Muscle of back (tissue), 3 donors: ENCODE measurements at regions not wholly inside any gene's neighbourhood (a gene's known extent, or its start where the extent isn't known, plus 50 kb on each side); places are given as distances from the start of the nearest gene placed in this dataset.
"Not testable (repeated sequence)": the region's sequence is repeated elsewhere in the genome, so short reads cannot be mapped to it uniquely, and the experiment has no call there.

ENCODE experiments used
- DNase-seq, 3 donors: peaks; one replicate each; pipeline versions ENCODE4 v3.0.0 to v3.0.0-alpha.2; 2013

DNA sequence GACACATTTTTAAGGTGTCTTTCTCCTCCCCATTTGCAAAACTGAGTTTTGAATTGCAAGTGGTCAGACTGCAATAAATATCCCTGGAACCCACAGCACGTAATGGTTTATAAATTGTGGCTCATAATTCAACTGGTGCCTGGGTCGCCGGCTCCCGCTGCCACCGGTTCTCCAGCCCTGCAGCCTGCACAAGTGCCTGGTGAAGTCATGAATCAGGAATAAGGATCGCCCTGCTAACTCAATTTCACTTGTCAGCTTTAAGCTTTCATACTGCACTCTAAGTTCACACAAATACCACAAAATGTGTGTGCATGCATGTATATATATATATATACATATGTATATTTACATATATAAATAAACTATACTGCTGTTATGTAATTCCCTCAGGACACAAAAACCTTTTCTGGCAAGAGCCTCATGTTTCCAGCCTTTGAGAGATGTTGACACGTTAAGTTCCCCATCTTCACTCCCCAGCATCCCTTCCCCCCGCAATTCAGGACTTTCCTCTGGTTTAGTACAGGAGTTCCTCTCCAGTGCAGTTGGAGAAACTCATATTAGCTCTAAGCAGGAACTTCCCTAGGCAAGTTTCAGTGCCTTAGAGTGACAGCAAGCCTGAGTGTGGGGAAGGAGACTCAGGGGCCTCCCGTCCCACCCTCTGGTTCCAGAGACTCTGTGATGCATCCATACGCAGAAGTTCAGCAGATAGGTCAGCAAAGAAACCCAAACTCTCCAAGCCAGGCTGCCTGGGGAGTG, 129.2 kb upstream of the UNC5B start:
- no peak for DNase-seq

DNA sequence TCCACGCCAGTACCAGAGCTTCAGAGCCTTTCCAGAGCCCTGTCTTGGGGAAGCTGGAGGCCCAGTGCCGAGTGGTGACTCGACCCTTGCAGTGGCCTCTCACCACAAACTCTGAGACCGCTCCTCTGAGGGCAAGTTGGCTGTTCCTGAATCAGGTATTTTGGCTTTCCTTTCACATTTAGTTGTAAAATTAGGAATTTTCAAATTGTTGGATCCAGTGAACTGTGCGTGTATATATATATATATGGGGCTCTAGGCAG, 128.7 kb upstream of the UNC5B start:
- DNase-seq: no peak

DNA sequence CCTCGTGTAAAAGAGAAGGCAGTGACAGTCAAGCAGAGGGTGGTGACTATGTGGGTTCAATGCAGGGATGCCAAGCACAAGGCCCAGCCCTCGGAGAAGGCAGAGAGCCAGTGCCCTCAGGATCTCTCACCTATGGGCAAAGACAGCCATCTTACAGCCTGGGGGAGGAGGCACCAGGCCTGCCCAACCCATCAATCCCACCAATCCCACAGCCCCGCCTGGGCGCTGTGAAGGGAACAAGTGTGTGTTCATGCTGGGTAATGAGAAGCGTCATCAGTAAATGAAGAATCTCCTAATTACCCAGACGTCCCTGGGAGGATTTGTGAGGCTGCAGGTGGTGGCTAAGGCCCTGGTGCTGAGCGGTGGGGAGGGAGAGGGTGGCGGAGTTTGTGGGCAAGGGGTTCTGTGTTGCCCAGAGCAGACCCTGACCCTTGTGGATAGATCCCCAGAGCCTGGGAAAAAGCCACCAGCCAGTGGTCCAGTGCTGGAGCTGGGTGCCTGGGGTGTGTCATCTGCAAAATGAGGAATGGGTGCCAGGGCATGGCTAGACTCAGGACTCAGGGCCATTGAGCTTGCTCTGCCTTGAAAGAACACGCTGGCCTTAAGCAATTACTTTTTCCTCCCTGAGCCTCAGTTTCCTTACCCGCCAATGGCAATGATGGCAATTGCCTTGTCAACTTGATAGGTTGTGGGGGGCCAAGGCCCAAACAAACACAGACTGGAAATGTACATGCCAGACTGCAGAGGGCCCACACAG, 128.1 kb upstream of the UNC5B start:
- DNase-seq: no peak

- DNase-seq: no peak
Measured at GRCh38 chr10:71084818-71085126, 127.6 kb upstream of the UNC5B start.

GRCh38 chr10:71085689-71086438, 126.5 kb upstream of the UNC5B start:
- DNase-seq: no peak

DNA sequence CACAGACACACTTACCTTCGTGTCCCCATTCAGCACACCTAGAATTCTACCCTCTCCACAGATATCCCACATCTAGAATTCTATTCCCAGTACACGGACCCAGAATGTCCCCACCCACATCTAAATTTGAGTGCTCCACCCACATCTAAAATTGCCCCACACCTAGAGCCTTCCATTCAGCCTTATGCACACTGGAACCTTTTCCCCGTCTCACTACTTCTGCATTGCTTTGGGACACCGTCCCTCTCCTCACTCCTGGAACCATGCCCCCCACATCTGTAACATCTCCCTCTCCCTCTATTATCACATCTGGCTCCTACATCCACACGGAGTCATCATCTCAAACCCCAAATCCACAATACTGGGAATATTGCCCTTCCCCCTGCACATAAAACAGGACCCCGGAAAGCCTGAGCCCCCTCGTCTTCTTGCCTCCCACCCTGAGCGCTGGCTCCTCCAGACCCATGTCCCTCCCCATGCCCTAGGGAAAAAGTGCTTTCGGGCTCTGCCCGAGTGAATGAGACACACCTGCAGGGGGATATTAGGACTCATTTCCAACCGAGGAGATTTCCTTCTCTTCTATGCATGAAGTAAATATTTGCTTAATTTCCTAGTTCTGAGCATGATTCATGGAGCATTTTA, 125.8 kb upstream of the UNC5B start:
- DNase-seq: no peak

- DNase-seq: no peak
Measured at GRCh38 chr10:71087622-71088021, 124.7 kb upstream of the UNC5B start.

- no peak for DNase-seq
Measured at GRCh38 chr10:71088054-71088453, 124.3 kb upstream of the UNC5B start.

DNA sequence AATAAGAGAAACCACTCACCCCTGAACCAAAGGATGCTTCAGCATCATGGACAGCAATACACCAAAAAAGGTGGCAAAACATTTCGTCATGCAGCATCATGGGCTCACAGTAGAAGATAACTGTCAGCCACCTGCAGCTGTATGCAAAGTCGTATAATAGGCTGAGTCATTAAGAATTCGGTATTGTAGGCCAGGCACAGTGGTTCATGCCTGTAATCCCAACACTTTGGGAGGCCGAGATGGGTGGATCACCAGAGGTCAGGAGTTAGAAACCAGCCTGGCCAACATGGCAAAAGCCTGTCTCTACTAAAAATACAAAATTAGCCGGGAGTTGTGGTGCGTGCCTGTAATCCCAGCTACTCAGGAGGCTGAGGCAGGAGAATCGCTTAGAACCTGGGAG, 123.8 kb upstream of the UNC5B start:
- not testable (repeated sequence) for DNase-seq

DNA sequence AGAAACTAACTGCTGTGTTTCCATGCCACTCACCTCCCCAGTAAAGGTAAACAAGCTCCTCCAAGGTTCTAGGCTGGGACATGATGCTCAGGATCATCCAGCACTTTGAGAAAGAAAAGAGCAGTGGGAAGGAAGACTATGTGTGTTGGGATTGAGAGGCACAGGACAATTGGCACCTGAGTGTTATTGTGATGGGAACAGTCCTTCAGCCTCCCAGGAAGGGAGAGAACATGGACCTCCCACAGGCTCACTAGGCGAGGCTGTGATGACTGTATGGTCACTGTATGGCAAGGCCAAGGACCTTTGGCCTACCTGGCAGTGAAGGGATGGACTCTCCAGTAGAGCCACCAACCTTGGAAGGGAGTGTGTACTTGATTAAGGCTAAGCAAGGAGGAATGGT, 123.2 kb upstream of the UNC5B start:
- no peak for DNase-seq

- no peak for DNase-seq
Measured at GRCh38 chr10:71090330-71090729, 122.0 kb upstream of the UNC5B start.

- DNase-seq: no peak
Measured at GRCh38 chr10:71090801-71091200, 121.6 kb upstream of the UNC5B start.

- no peak for DNase-seq
Measured at GRCh38 chr10:71092812-71093401, 119.5 kb upstream of the UNC5B start.

GRCh38 chr10:71093531-71093930, 118.8 kb upstream of the UNC5B start:
- no peak for DNase-seq

DNA sequence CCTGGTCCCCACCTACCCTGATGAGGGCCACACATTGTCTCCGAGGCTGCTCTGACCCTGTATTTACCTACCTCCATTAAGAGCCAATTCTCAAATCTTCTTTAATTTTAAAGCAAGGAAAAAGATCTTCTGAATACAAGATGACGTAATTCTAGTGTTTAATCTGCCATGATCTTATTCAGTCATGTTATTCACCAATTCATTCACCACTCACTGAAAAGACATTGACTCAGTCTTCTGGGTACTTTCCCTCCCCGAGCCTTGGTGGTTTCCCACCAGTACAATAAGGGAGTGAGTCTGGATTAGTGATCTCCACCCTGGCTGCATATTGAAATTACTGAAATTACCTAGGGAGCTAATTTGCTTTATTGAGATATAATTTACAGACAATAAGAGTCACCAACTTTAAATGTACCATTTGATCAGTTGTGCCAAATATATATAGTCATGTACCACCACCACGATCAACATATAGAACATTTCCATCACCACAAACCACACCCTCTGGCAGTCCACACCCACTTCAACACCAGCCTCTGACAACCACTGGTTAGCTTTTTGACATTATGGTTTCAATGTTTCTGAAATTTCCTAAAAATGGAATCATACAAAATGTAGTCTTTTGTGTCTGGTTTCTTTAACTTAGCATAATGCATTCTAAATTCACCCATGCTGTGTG, 117.5 kb upstream of the UNC5B start:
- DNase-seq: no peak

DNA sequence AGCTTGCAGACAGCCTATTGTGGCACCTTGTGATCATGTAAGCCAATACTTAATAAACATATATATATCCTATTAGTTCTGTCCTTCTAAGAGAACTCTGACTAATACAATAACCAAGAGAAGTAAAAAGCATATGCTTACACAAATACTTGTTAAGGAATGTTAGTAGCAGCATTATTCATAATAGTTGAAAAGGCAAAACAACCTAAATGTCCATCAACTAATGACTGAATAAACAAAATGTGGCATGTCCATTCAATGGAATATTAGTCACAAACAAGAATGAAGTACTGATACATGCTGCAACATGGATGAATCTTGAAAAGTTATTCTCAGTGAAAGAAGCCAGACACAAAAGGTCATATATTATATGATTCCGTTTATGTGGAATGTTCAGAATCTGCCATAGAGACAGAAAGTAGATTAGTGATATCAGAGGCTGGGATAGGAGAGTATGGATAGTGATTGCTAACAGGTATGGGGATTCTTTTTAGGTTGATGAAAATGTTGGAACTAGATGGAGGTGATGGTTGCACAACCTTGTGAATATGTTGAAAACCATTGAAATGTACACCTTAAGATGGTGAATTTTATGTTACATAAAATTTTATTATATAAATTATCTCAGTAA, 112.5 kb upstream of the UNC5B start:
- no peak for DNase-seq

- DNase-seq: no peak
Measured at GRCh38 chr10:71103961-71104360, 108.4 kb upstream of the UNC5B start.

- not testable (repeated sequence) for DNase-seq
Measured at GRCh38 chr10:71106151-71106550, 106.2 kb upstream of the UNC5B start.

GRCh38 chr10:71107117-71107516, 105.3 kb upstream of the UNC5B start:
- not testable (repeated sequence) for DNase-seq

- not testable (repeated sequence) for DNase-seq
Measured at GRCh38 chr10:71108042-71108441, 104.3 kb upstream of the UNC5B start.

- no peak for DNase-seq
Measured at GRCh38 chr10:71112138-71112785, 100.1 kb upstream of the UNC5B start.
